GM21390 (cell line): ENCODE measurements at regions not wholly inside any gene's neighbourhood (a gene's known extent, or its start where the extent isn't known, plus 50 kb on each side); places are given as distances from the start of the nearest gene placed in this dataset.
"Not testable (repeated sequence)": the region's sequence is repeated elsewhere in the genome, so short reads cannot be mapped to it uniquely, and the experiment has no call there.

Experiments used
- ATAC-seq: cut with Tn5 transposase; IDR thresholded peaks from one replicate; pipeline ENCODE4 v1.9.1; 2021; ENCODE audit not compliant: unreplicated experiment

- ATAC-seq, result no peak
These were observed 486.6 kb upstream of the CDH11 start for GRCh38 chr16:65608455-65608854.

- no peak for ATAC-seq
These were observed 482.9 kb upstream of the CDH11 start for GRCh38 chr16:65604771-65605170.

GRCh38 chr16:65601781-65602180 is 479.9 kb upstream of the CDH11 start:
- ATAC-seq, result no peak

- ATAC-seq, result no peak
These were observed 478.8 kb upstream of the CDH11 start for GRCh38 chr16:65600629-65601028.

- ATAC-seq, result no peak
These were observed 478.2 kb upstream of the CDH11 start for GRCh38 chr16:65600046-65600445.

- ATAC-seq, result no peak
These were observed 476.8 kb upstream of the CDH11 start for GRCh38 chr16:65598621-65599020.

- no peak for ATAC-seq
These were observed 461.6 kb upstream of the CDH11 start for GRCh38 chr16:65583498-65583897.

GRCh38 chr16:65579050-65579449 is 457.2 kb upstream of the CDH11 start:
- no peak for ATAC-seq

GRCh38 chr16:65576631-65577030 is 454.8 kb upstream of the CDH11 start:
- ATAC-seq, result no peak

DNA sequence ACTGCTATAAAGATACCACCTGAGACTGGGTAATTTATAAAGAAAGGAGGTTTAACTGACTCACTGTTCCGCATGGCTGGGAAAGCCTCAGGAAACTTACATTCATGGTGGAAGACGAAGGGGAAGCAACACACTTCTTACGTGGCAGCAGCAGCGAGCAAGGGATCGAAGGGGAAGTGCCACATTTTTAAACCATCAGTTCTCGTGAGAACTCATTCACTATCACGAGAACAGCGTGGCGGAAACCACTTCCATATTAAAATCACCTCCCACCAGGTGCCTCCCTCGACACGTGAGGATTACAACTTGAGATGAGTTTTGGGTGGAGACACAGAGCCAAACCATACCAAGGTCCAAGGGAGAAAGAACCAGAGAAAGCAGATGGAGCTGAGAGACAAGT is 454.3 kb upstream of the CDH11 start:
- ATAC-seq, result no peak

DNA sequence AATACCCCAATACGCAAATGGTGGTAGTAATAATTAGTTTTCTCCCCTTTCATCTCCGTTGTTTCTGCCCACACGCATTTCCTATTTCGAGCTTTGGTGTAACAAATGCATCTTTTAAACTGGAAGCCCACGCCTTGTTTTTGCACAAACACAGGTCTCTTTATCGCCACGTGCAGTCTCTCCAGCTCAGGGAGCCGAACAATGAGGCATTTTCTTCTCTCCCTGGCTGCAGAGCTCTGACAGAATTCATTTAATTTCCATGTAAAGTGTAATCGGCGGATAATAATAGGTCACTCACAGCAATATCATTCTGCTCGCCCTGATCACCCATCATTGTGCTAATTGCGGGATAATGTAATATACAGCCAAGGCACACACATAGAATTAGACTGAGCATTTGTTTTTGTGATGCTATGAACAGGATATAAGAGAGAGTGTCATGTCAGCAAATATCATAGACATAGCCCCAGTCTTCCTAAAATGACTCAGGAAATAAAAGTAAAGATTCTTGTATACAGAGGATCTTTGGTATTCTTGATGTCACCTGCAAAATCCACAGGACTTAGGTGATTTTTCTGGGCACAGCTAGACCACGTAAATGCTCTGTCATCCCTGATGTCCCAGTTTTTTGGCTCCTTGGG is 452.6 kb upstream of the CDH11 start:
- ATAC-seq, result no peak

DNA sequence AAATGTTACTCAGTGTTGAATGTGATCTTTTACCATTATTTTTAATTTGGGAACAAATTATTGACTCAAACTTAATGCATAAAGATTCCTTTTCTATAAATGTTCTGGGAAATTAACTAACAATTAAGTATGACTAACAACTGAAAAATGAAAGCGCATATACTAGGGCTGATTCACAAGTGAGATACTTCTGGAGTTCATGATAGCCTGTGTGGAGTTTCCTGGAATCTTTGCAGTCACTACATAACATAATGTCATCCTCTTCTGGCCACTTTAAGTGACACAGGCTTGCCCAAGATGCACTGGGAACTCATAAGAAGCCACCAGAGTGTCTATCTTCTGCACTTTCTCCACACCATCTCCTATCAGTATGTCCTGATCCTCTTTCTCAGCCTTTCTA is 450.3 kb upstream of the CDH11 start:
- ATAC-seq, result no peak

DNA sequence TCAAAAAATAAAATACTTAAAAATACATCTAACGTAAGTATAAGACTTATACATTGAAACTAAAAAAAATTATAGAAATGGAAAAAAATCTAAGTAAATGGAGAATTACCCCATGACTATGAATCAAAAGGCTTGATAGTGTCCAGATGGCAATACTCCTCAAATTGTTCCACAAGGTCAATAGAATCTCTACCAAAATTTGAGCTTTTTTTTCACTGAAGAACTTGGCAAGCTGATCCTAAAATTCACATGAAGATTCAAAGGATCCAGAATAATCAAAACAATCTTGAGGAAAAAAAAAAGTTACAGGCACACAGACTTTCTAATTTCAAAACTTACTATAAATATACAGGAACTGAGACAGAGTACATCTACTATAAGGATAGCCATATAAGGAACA is 448.4 kb upstream of the CDH11 start:
- ATAC-seq, result no peak

DNA sequence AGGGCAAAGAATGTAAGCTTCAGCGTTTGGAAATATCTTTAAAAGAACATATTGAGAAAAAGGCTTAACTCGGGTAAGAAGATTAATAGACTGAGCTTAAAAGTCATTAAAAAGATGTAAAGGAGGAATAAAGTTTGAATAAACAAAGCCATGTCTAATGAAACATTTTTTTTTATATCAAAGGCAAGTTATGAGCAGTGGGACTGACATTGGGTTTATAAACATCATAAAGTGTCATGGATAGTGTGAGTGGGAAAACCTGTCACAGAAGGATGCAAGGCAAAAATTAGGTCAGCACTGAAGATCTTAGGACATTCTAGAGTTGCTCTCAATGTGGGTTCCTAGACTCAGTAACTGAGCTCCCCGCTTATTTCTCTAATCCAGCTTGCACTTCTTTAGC is 438.0 kb upstream of the CDH11 start:
- ATAC-seq, result no peak

GRCh38 chr16:65549689-65550088 is 427.8 kb upstream of the CDH11 start:
- ATAC-seq, result not testable (repeated sequence)

DNA sequence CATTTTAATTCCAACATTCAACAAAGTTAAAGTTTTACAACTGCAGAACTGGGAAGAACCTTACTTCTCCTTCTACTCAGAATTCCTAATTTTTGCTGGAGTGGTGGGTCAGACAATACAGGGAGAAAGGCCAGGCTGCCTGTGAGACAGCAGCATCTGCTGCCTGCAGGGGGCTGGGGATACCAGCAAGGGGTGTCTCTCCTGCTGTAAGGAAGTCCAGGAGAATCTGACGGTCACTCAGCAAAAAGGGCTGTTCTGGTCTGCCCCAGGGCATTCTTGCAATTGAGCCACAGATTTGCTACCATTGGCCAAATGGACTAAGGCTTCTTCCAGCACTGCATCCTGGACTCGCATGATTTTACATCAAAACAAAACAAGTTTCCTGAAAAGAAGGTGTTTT is 426.6 kb upstream of the CDH11 start:
- no peak for ATAC-seq

DNA sequence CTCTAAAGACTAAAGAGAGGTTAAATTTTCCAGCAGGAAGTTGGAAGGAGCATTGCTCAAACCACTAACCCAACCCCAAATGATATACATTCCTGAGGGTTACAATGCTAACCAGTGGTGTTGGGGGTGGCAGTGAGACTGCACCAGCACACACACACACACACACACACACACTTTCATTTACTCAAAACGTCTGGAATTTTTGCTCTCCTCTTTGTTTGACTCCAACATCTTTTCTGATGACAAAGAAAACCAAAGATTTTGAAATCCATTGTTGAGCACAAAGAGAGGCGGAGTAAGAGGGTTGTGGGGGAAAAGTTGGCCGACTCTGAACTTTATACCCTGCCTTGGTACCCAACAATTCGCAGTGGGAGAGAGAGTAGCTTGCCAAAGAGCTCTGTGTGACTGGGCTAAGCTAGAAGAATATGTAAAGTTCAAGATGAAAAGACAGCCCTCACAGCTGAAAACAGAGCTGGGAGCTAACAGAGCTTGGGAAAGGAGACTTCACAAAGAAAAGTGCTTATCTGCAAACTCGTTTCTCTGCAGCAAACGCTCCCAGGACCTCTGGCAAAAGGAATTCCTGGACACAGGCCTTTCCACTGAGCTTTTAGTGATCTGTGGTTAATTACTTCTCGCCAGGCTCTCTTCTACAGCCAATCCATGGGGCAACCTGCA is 426.0 kb upstream of the CDH11 start:
- no peak for ATAC-seq

GRCh38 chr16:65546353-65546791 is 424.5 kb upstream of the CDH11 start:
- no peak for ATAC-seq

- no peak for ATAC-seq
These were observed 423.6 kb upstream of the CDH11 start for GRCh38 chr16:65545413-65545956.

GRCh38 chr16:65543781-65544740 is 422.2 kb upstream of the CDH11 start:
- ATAC-seq, result no peak

- ATAC-seq, result no peak
These were observed 419.8 kb upstream of the CDH11 start for GRCh38 chr16:65541646-65542045.
